HCT116 (cell line): ENCODE measurements at regions not wholly inside any gene's neighbourhood (a gene's known extent, or its start where the extent isn't known, plus 50 kb on each side); places are given as distances from the start of the nearest gene placed in this dataset.

Source experiments
- CTCF ChIP-seq, 3 experiments: fragments of 200-600 bp in 1 of 3; sonication (generic) in 1 of 3; IDR thresholded peaks in 2 of 3; conservative IDR thresholded peaks in 1 of 3; 2 replicates each; pipeline ENCODE4 v1.5.1; 2012 to 2017; ENCODE audit warnings: low read depth in 2 of 3, low read length in 2 of 3, antibody characterized with exemption in 1 of 3, borderline replicate concordance in 1 of 3, control low read depth in 1 of 3, mild to moderate bottlenecking in 1 of 3, mixed read lengths in 1 of 3, mixed run types in 1 of 3, moderate library complexity in 1 of 3; ENCODE audit not compliant: insufficient read depth in 1 of 3
- EZH2 ChIP-seq: fragments of 200-600 bp; sonication (generic); IDR thresholded peaks from 2 replicates; pipeline ENCODE4 v1.6.1; 2017; ENCODE audit warnings: antibody characterized with exemption, mixed run types
- MAX ChIP-seq: IDR thresholded peaks from 2 replicates; pipeline ENCODE4 v1.6.1; 2012
- POLR2A ChIP-seq: IDR thresholded peaks from 2 replicates; pipeline ENCODE4 v1.7.0; 2011; ENCODE audit warnings: borderline replicate concordance; ENCODE audit not compliant: insufficient read depth, insufficient read length; ENCODE audit errors: extremely low read depth
- RAD21 ChIP-seq: IDR thresholded peaks from 2 replicates; pipeline ENCODE4 v1.6.1; 2012; ENCODE audit warnings: low read depth, mild to moderate bottlenecking
- REST ChIP-seq: IDR thresholded peaks from 2 replicates; pipeline ENCODE4 v1.6.1; 2012; ENCODE audit warnings: low read depth
- SP1 ChIP-seq: IDR thresholded peaks from 2 replicates; pipeline ENCODE4 v1.6.1; 2012; ENCODE audit warnings: low read depth
- TCF7L2 ChIP-seq: IDR thresholded peaks from 2 replicates; pipeline ENCODE4 v1.7.0; 2011; ENCODE audit warnings: borderline replicate concordance, inconsistent platforms; ENCODE audit not compliant: insufficient read depth, insufficient read length; ENCODE audit errors: extremely low read depth
- ZFX ChIP-seq: fragments of 450-650 bp; IDR thresholded peaks from 2 replicates; pipeline ENCODE4 v1.6.1; 2017

DNA sequence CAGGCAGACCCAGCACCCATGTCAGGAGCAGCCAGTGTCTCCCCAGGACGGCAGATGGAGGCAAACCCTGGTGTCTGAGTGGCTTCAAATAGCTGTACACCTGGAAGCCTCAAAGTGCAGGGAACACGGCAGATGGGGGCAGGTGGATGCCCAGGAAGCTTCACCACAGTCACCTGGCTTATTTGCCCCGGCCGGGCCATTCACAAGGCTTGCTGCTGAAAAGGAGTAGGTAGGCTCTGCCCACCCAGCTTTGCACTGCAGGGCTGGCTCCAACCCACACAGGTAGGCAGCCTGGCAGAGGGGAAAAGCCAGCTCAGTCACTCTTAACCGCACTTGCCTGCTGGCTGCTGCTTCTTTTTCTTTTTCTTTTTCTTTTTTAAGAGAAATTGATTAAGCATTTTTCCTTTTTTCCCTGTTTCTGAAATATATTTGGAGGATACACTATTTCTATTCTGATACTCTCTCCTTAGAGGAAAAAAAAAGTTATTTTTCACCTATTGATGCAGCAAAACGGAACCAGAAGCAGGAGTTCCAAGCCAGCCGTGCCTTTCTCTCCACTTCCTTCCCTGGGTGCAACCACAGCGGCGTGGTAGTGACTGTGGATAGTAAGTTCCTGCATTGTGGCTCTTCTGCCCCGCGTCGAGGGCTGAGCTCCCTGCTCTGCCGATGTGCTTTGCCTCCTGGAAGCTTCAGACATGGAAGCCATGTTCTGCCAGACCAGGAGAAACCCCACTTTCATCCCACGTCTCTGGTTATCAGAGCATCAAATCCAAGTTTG is 118.3 kb downstream of the KLF6 start:
- TF ChIP-seq REST (no peak), MAX (no peak), SP1 (no peak), RAD21 (no peak), CTCF (IDR thresholded peaks at IDR 0.05 in 2 of 3, conservative IDR thresholded peaks at IDR 0.05 in 1 of 3; ENCODE audit: borderline replicate concordance in 1 of 3, insufficient read depth in 1 of 3, low read depth in 2 of 3, low read length in 2 of 3) (no peak), ZFX (no peak), EZH2 (no peak), TCF7L2 (no peak), POLR2A (no peak)
